ENCODE measurements at regions not wholly inside any gene's neighbourhood (a gene's known extent, or its start where the extent isn't known, plus 50 kb on each side); places are given as distances from the start of the nearest gene placed in this dataset.

- peak in 4 of 5 donors; percentile 42 to 51 (median 47) for DNase-seq
- Histone ChIP-seq H3K9me3 (no peaks in the 10 kb centered on the region), H3K36me3 (no peaks in the 10 kb centered on the region), H3K27ac (peak overlapping the region in 2 of 12 donors; percentile 27 to 29), H3K4me3 (no peak overlapping the region), H3K27me3 (no peaks in the 10 kb centered on the region), H3K4me1 (peaks cover 4 to 34% (median 24%) of the 10 kb centered on the region in 12 donors)
- WGBS, 4 donors = 58 to 68% (median 65%) methylated on average over 18 to 22 of the region's 22 CpGs
- ATAC-seq = no peak
- intact Hi-C loops (cut with DNase I) = loop anchor here in 1 of 10 donors (10.0 kb wide), 1 partner anchor 140 kb away; no protein-coding TSS in a partner anchor
- TF ChIP-seq CTCF (IDR thresholded peaks at IDR 0.05) = no peak
- TF ChIP-seq POLR2A (IDR thresholded peaks at IDR 0.05) = no peak
Measured at GRCh38 chr9:129464972-129465833, 155.7 kb downstream of the C9orf50 start.

- 94 to 98% (median 97%) methylated on average over 3 to 5 of the region's 5 CpGs for WGBS, 4 donors
- Histone ChIP-seq H3K9me3 (no peaks in the 10 kb centered on the region), H3K27me3 (no peaks in the 10 kb centered on the region), H3K36me3 (no peaks in the 10 kb centered on the region), H3K4me1 (peaks cover 9 to 43% (median 35%) of the 10 kb centered on the region in 12 donors), H3K27ac (no peak overlapping the region), H3K4me3 (no peak overlapping the region)
- ATAC-seq = no peak
- TF ChIP-seq POLR2A (IDR thresholded peaks at IDR 0.05) (no peak), CTCF (IDR thresholded peaks at IDR 0.05) (no peak)
- no peak for DNase-seq
- intact Hi-C loops (cut with DNase I) = loop anchor here in 1 of 10 donors (10.0 kb wide), 1 partner anchor 139 kb away; no protein-coding TSS in a partner anchor
Measured at GRCh38 chr9:129463994-129464393, 156.9 kb downstream of the C9orf50 start.

DNA sequence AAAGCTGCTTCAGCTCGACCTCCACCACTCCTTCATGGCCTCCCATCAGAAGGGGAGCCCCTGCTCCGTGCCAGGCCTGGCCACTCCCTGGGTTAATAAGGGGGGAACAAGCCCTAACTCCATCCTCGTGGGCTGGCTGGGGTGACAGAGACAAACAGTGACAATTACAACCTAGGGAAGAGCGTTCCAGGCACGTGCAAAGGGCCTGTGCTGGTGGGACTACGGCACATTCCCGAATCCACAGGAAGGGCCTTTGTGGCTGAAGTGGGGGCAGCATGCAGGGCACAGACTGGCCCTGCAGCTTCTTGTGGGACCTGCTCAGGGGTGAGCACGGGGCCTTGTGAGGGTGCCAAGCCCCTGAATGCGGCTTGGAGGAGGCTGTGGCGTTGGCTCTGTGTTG is 157.4 kb downstream of the C9orf50 start:
- TF ChIP-seq POLR2A (IDR thresholded peaks at IDR 0.05) (no peak), CTCF (IDR thresholded peaks at IDR 0.05) (no peak)
- Histone ChIP-seq H3K4me3 (no peak overlapping the region), H3K9me3 (no peaks in the 10 kb centered on the region), H3K4me1 (peaks cover 9 to 48% (median 40%) of the 10 kb centered on the region in 12 donors), H3K36me3 (no peaks in the 10 kb centered on the region), H3K27ac (peak overlapping the region in 1 of 12 donors; percentile 6), H3K27me3 (no peaks in the 10 kb centered on the region)
- DNase-seq (no peak), ATAC-seq (no peak)
- intact Hi-C loops (cut with DNase I) = loop anchor here in 1 of 10 donors (10.0 kb wide), 1 partner anchor 139 kb away; no protein-coding TSS in a partner anchor
- 91 to 96% (median 95%) methylated on average over 10 of the region's 10 CpGs for WGBS, 4 donors

GRCh38 chr9:129462360-129462759 is 158.5 kb downstream of the C9orf50 start:
- H3K9me3 ChIP-seq = no peaks in the 10 kb centered on the region
- H3K4me3 ChIP-seq = no peak overlapping the region
- H3K36me3 ChIP-seq = no peaks in the 10 kb centered on the region
- 90 to 97% (median 96%) methylated on average over 15 of the region's 15 CpGs for WGBS, 4 donors
- no peak for ATAC-seq
- TF ChIP-seq POLR2A (IDR thresholded peaks at IDR 0.05) (no peak), CTCF (IDR thresholded peaks at IDR 0.05) (no peak)
- no peaks in the 10 kb centered on the region for H3K27me3 ChIP-seq
- H3K27ac ChIP-seq = peak overlapping the region in 2 of 12 donors; percentile 98 to 99
- no peak for DNase-seq
- intact Hi-C loops (cut with DNase I) = loop anchor here in 1 of 10 donors (10.0 kb wide), 1 partner anchor 138 kb away; no protein-coding TSS in a partner anchor
- peaks cover 9 to 56% (median 44%) of the 10 kb centered on the region in 12 donors for H3K4me1 ChIP-seq

Measured in heart left ventricle (tissue), 16 donors.